ENCODE measurements at regions not wholly inside any gene's neighbourhood (a gene's known extent, or its start where the extent isn't known, plus 50 kb on each side); places are given as distances from the start of the nearest gene placed in this dataset.

DNA sequence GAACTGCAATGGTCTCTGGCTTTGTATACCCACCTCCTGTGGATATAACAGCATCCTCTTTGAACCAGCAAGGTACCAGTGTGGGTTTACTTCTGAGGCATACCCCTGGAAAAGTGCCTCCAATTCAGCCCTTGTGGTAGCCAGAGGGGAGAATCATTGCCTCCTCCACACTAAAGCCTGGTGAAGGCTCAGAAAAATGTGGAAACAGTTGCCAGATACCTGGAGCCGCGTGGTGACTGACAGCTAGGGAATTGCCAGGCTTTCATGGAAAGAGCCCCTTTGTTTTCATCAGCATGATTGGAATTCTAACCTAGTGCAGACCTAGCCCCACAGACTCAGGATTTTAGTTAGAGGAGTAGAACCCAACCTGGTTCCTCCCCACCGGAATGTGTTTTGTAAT, 168.6 kb upstream of the KLF3 start:
- no peak for TF ChIP-seq ZNF274 (IDR thresholded peaks at IDR 0.05; ENCODE audit: low read depth, low read length)
- TF ChIP-seq SUZ12 (IDR thresholded peaks at IDR 0.05; ENCODE audit: extremely low read depth, insufficient read depth, insufficient read length) = no peak
- TF ChIP-seq YY1 (IDR thresholded peaks at IDR 0.05; ENCODE audit: insufficient read depth, insufficient read length) = no peak
